HFF-Myc (cell line): ENCODE measurements at regions not wholly inside any gene's neighbourhood (a gene's known extent, or its start where the extent isn't known, plus 50 kb on each side); places are given as distances from the start of the nearest gene placed in this dataset.

Source experiments
- DNase-seq: peaks from one replicate; pipeline ENCODE4 v3.0.0-alpha.2; 2011; ENCODE audit warnings: low read depth; ENCODE audit errors: extremely low read depth
- H3K4me3 ChIP-seq: replicated peaks from 2 replicates; pipeline ENCODE4 v1.5.1; 2011; ENCODE audit warnings: low read depth, mild to moderate bottlenecking, control low read depth, low read length
- TF ChIP-seq, protein P1 (sequence below): IDR thresholded peaks from 2 replicates; pipeline ENCODE4 v1.5.1; 2012; ENCODE audit warnings: mild to moderate bottlenecking, low read depth, low read length, control low read depth; ENCODE audit errors: missing control alignments

DNA sequence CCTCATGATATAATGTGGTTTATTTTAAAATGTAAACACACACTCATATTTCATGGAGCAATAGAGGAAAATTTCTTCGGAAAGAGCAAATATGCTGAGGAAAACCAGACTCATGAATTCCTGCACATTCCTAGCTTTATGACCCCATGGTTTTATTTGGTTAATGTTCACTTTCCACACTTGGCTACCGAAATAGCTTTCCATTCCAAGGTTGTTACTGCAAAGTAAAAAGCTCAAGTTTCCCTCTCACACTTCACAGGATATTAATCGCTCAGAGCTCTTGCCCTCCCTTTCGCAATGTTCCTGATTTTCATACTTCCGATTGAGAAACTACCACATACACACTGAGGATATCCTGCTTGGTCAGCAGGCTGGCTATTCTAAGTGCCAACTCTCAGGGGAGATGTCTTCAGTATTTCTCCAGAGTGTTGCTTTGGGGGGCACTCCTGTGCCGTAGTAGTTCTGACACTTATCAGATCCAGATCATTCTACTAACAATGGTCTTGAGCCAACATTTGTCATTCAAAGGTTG lies 77.5 kb upstream of the STEAP1B start:
- DNase-seq, result peak; percentile 77
- TF ChIP-seq, protein P1, sequence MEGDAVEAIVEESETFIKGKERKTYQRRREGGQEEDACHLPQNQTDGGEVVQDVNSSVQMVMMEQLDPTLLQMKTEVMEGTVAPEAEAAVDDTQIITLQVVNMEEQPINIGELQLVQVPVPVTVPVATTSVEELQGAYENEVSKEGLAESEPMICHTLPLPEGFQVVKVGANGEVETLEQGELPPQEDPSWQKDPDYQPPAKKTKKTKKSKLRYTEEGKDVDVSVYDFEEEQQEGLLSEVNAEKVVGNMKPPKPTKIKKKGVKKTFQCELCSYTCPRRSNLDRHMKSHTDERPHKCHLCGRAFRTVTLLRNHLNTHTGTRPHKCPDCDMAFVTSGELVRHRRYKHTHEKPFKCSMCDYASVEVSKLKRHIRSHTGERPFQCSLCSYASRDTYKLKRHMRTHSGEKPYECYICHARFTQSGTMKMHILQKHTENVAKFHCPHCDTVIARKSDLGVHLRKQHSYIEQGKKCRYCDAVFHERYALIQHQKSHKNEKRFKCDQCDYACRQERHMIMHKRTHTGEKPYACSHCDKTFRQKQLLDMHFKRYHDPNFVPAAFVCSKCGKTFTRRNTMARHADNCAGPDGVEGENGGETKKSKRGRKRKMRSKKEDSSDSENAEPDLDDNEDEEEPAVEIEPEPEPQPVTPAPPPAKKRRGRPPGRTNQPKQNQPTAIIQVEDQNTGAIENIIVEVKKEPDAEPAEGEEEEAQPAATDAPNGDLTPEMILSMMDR, result no peak
- H3K4me3 ChIP-seq, result no peak overlapping the region

DNA sequence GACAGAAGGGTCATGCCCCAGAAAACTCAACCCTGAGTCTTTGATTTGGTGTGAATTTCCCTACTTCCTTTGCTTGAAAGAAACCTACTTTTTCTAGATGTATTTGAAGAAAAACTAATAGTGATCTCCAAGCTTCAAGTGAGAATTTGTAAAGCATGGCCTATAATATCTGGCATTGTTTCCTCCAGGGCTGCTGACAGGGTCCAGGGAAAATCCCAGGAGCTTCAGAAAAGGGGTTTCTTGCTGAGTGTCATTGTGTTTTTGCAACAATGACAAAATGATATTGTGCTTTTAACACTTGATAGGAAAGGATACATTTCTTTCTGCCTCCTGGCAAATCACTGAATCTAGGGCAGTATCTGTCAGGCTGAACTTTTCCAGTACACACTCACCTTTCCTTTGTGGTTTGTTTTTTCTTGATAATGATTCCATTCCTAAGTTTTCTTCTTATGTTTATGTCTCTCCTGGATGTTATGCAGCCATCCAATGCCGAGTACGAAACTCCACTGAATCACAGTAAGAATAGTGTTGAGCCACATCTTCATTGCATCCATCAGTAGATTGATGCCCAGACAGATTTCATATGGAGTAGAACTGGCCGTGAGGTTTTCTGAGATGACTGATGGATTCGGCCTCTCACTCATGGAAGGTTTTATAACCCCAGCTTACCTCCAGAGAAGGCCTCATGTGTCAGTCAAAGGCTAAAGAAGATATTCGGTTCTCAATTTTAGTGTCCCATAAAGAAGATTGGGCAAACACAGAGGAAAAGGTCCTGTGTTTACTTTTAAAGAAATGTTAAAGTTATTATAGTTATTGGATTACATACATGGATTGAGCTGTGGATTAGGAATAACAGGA lies 76.9 kb upstream of the STEAP1B start:
- TF ChIP-seq, protein P1, result no peak
- no peak overlapping the region for H3K4me3 ChIP-seq
- DNase-seq, result no peak

DNA sequence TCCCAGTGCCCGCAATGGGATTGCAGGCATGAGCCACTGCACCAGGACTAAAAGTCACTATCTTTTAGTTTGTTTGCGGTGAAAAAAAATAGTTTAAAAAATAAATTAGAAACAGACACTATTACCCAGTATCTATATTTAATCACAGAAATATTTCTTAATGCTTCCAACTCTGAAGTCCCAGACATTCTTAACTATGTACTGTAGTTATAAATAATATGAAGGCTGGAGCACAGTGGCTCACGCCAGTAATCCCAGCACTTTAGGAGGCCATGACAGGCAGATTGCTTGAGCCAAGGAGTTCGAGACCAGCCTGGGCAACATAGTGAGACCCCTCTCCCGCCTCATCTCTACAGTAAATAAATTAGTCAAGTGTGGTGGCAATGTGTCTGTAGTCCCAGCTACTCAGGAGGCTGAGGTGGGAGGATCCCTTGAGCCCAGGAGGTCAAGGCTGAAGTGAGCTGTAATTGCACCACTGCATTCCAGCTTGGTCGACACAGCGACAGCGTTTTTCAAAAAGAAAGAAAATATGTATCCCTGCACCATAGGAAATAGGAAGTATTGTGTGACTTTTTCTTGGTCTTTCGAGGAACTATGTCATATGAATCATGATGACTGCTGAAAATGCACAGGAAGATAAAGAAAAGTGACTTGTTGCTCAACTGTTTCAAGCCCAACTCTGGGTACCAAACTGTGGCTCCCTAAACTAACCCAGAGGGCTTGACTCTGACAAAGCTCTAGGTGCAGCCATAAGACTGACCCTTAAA lies 74.9 kb upstream of the STEAP1B start:
- H3K4me3 ChIP-seq, result no peak overlapping the region
- DNase-seq, result no peak
- TF ChIP-seq, protein P1, result no peak

DNA sequence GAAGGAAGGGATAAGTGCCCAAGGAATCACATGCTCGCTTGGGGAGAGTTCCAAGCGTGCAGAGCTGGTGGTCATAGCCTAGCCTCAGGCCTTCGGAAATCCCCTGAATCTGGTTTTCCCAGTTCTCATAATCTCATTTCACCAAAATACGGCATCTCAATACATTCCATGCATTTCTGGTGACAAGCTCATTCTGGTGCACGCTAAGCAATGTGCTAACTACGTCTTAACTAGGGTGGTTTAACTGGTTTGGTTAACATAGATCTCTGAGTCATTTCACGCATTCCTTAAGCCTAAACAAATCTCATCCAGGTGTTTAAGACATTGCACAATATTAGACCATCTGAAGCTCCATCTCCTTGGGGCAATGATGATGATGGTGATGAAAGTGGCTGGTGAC lies 72.9 kb upstream of the STEAP1B start:
- TF ChIP-seq, protein P1, result no peak
- DNase-seq, result peak; percentile 74
- H3K4me3 ChIP-seq, result no peak overlapping the region

DNA sequence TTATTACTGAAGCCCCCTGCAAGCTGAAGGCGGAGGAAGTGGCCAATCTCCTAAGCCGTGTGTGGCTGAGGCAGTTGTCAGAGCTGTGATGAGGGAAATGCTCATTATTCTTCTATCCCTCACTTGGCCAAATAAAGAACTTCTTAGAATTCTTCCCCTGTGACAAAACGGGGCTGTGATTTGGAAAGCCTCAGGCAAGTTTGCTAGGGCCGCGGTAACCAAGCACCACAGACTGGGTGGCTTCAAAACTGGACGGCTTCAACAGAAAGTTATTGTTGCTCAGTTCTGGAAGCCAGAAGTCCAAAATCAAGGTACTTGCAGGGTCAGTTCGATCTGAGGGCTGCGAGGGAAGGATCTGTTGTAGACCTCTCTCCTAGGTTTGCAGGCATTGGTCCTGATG lies 72.3 kb upstream of the STEAP1B start:
- DNase-seq, result no peak
- TF ChIP-seq, protein P1, result no peak

DNA sequence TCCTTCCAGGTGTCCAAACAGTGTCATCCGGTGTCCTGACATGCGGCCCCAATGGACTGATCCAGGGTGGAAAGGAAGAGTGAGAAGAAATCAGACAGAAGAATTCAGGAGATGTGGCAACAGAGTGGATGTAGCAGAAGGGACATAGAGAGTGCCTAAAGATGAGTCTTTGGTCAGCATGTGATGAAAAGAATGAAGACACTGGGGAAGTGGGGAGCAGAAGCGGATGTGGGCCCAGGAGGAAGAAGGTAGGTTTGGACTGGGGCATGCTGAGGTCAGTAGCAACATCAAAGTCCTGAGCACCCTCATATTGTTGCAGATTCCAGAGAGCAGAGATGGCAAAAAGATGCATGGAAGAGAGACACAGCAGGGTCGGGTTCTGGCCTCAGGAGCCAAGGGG lies 71.8 kb upstream of the STEAP1B start:
- TF ChIP-seq, protein P1, result no peak
- H3K4me3 ChIP-seq, result no peak overlapping the region
- no peak for DNase-seq

More for the DNA sequence above, 72.3 kb upstream of the STEAP1B start:
- no peak overlapping the region for H3K4me3 ChIP-seq
